HCT116 (cell line): ENCODE measurements at regions not wholly inside any gene's neighbourhood (a gene's known extent, or its start where the extent isn't known, plus 50 kb on each side); places are given as distances from the start of the nearest gene placed in this dataset.

Source experiments
- ATAC-seq: fragments of 200-7000 bp; cut with Tn5 transposase; 2 replicates; pipeline ENCODE4 v1.9.1; 2020; ENCODE audit warnings: mild to moderate bottlenecking, moderate library complexity
- BruUV-seq: library from RNA; stranded (reverse); fragments of 400-500 nt; replicated peaks from 2 replicates; lab custom pipeline; 2021; lab: Mats Ljungman, UMichigan
- CTCF ChIA-PET: fragments of 300-600 bp; sonication (Branson Sonifier 250); formaldehyde crosslinking; loops from one replicate; lab custom pipeline; 2021; ENCODE audit warnings: antibody characterized with exemption; lab: Charles Lee
- POLR2A ChIA-PET: fragments of 300-600, 350-600 bp; sonication (Branson Sonifier 250); formaldehyde crosslinking; loops from one replicate; lab custom pipeline; 2021; ENCODE audit warnings: antibody characterized with exemption; lab: Charles Lee
- RAD21 ChIA-PET, 2 experiments: fragments of 300-600 bp; sonication (Branson Sonifier 250); formaldehyde crosslinking; loops; one replicate each; lab custom pipeline; 2023; ENCODE audit warnings: low total read pairs in 2 of 2; ENCODE audit not compliant: uncharacterized antibody in 2 of 2, unreplicated experiment in 2 of 2, low non-redundant PET in 1 of 2; lab: Charles Lee
- DNase-seq: peaks from one replicate; pipeline ENCODE4 v3.0.0-alpha.2; 2010; ENCODE audit warnings: low read depth, low spot score
- H2AFZ ChIP-seq: fragments of 200-600 bp; shearing (Covaris generic), sonication (generic); 2 replicates; pipeline ENCODE4 v1.6.1; 2017; ENCODE audit warnings: low read depth, mixed run types, mixed read lengths, antibody characterized with exemption, low read length; ENCODE audit not compliant: poor library complexity, severe bottlenecking
- H3K27ac ChIP-seq: 2 replicates; pipeline ENCODE4 v1.5.1; 2012; ENCODE audit warnings: low read depth, low read length
- H3K27me3 ChIP-seq: fragments of 200-600 bp; sonication (generic); 2 replicates; pipeline ENCODE4 v1.6.1; 2016; ENCODE audit warnings: mixed run types, low read length, mixed read lengths; ENCODE audit not compliant: insufficient read depth
- H3K36me3 ChIP-seq, 2 experiments: fragments of 200-500 bp in 1 of 2; fragments of 200-600 bp in 1 of 2; sonication (Bioruptor generic) in 1 of 2; sonication (generic) in 1 of 2; 2 replicates each; pipeline versions ENCODE4 v1.5.1 to v1.6.1; 2014 to 2016; ENCODE audit warnings: low read length in 2 of 2, inconsistent platforms in 1 of 2, mixed read lengths in 1 of 2, mixed run types in 1 of 2; ENCODE audit not compliant: insufficient read depth in 2 of 2, control insufficient read depth in 1 of 2
- H3K4me1 ChIP-seq, 2 experiments: fragments of 200-600 bp in 1 of 2; sonication (generic) in 1 of 2; 2 replicates each; pipeline versions ENCODE4 v1.5.1 to v1.6.1; 2012 to 2017; ENCODE audit warnings: low read length in 2 of 2, inconsistent platforms in 1 of 2, mild to moderate bottlenecking in 1 of 2, mixed read lengths in 1 of 2, mixed run types in 1 of 2, moderate library complexity in 1 of 2; ENCODE audit not compliant: insufficient read depth in 2 of 2, control insufficient read depth in 1 of 2
- H3K4me2 ChIP-seq: fragments of 200-600 bp; sonication (generic); 2 replicates; pipeline ENCODE4 v1.6.1; 2017; ENCODE audit warnings: mixed run types, low read length, mixed read lengths
- H3K4me3 ChIP-seq, 2 experiments: fragments of 200-600 bp in 1 of 2; sonication (generic) in 1 of 2; replicated peaks in 1 of 2; 2 replicates each; pipeline ENCODE4 v1.5.1; 2011 to 2016; ENCODE audit warnings: low read length in 2 of 2, control low read depth in 1 of 2, low read depth in 1 of 2, mild to moderate bottlenecking in 1 of 2, mixed read lengths in 1 of 2, mixed run types in 1 of 2
- H3K79me2 ChIP-seq: fragments of 200-600 bp; sonication (generic); 2 replicates; pipeline ENCODE4 v1.6.1; 2017; ENCODE audit warnings: mild to moderate bottlenecking, mixed run types, low read length, moderate library complexity, mixed read lengths; ENCODE audit not compliant: insufficient read depth
- H3K9ac ChIP-seq: fragments of 200-600 bp; sonication (generic); 2 replicates; pipeline ENCODE4 v1.6.1; 2016; ENCODE audit warnings: low read length, mixed read lengths
- H3K9me2 ChIP-seq: fragments of 200-600 bp; sonication (generic), shearing (Covaris generic); 2 replicates; pipeline ENCODE4 v1.6.1; 2017; ENCODE audit warnings: mixed run types, mild to moderate bottlenecking, moderate library complexity; ENCODE audit not compliant: insufficient read depth
- H3K9me3 ChIP-seq, 2 experiments: fragments of 200-500 bp in 1 of 2; fragments of 200-600 bp in 1 of 2; sonication (Bioruptor generic) in 1 of 2; sonication (generic) in 1 of 2; 2 replicates each; pipeline ENCODE4 v1.6.1; 2014 to 2017; ENCODE audit warnings: low read length in 2 of 2, mixed read lengths in 2 of 2, inconsistent platforms in 1 of 2, low read depth in 1 of 2, mild to moderate bottlenecking in 1 of 2, mixed run types in 1 of 2, moderate library complexity in 1 of 2; ENCODE audit not compliant: control insufficient read depth in 1 of 2, insufficient read depth in 1 of 2
- H4K20me1 ChIP-seq: fragments of 200-600 bp; sonication (generic), shearing (Covaris generic); 2 replicates; pipeline ENCODE4 v1.6.1; 2017; ENCODE audit warnings: mixed run types, mild to moderate bottlenecking, moderate library complexity; ENCODE audit not compliant: insufficient read depth
- CEBPB ChIP-seq: IDR thresholded peaks from 2 replicates; pipeline ENCODE4 v1.6.1; 2012; ENCODE audit warnings: low read depth
- EGR1 ChIP-seq: IDR thresholded peaks from 2 replicates; pipeline ENCODE4 v1.6.1; 2012; ENCODE audit warnings: low read depth
- EZH2phosphoT487 ChIP-seq: fragments of 200-600 bp; IDR thresholded peaks from 2 replicates; pipeline ENCODE4 v1.6.1; 2018; ENCODE audit warnings: antibody characterized with exemption, borderline replicate concordance
- POLR2AphosphoS5 ChIP-seq: IDR thresholded peaks from 2 replicates; pipeline ENCODE4 v1.6.1; 2011; ENCODE audit warnings: mild to moderate bottlenecking, low read depth, low read length, moderate library complexity
- RAD21 ChIP-seq: IDR thresholded peaks from 2 replicates; pipeline ENCODE4 v1.6.1; 2012; ENCODE audit warnings: low read depth, mild to moderate bottlenecking
- SIN3A ChIP-seq: IDR thresholded peaks from 2 replicates; pipeline ENCODE4 v1.6.1; 2012; ENCODE audit warnings: low read depth
- YY1 ChIP-seq: IDR thresholded peaks from 2 replicates; pipeline ENCODE4 v1.6.1; 2011; ENCODE audit warnings: low read length, low read depth, moderate library complexity, mild to moderate bottlenecking; ENCODE audit not compliant: insufficient replicate concordance; ENCODE audit errors: extremely low read depth
- intact Hi-C: fragments of 100-400 bp; cut with micrococcal nuclease; formaldehyde crosslinking; loops from 2 replicates; pipeline ENCODE4 v1.10.0; 2022
- TF ChIP-seq, protein P1 (sequence below): IDR thresholded peaks from 2 replicates; pipeline ENCODE4 v1.6.1; 2012
- TF ChIP-seq, protein P2 (sequence below): IDR thresholded peaks from 2 replicates; pipeline ENCODE4 v1.6.1; 2012; ENCODE audit warnings: low read depth

DNA sequence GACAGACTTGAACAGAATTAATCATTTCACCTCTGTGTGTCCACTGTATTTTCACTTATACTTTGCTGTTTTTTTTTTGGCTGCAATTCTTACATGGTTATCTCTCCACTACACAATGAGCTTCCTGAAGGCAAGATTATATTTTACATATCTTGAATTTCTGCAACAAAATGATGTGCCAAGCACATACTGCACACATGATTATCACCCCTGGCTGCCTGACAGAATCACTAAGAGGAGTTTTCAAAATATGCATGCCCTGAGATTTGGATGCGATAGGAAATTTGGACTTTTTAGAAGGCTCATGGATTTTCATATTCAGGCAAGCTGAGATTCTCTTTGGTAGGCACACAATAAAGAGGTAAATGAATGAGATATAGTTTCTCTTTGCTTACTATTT lies 1162.1 kb upstream of the IGFBP7 start:
- no peak overlapping the region for H3K27ac ChIP-seq
- no peak overlapping the region for H3K4me2 ChIP-seq
- H4K20me1 ChIP-seq = no peaks in the 10 kb centered on the region
- peaks cover 3 to 16% of the 10 kb centered on the region in 2 experiments; a peak in 3 of 4 replicates for H3K9me3 ChIP-seq
- no peak overlapping the region for H2AFZ ChIP-seq
- H3K4me3 ChIP-seq = no peak overlapping the region
- no peaks in the 10 kb centered on the region for H3K4me1 ChIP-seq
- H3K36me3 ChIP-seq = no peaks in the 10 kb centered on the region
- DNase-seq = no peak
- TF ChIP-seq EZH2phosphoT487 (no peak), POLR2AphosphoS5 (no peak), SIN3A (no peak), RAD21 (no peak), YY1 (no peak), EGR1 (no peak), CEBPB (no peak)
- TF ChIP-seq, protein P1, sequence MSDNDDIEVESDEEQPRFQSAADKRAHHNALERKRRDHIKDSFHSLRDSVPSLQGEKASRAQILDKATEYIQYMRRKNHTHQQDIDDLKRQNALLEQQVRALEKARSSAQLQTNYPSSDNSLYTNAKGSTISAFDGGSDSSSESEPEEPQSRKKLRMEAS = no peak
- TF ChIP-seq, protein P2, sequence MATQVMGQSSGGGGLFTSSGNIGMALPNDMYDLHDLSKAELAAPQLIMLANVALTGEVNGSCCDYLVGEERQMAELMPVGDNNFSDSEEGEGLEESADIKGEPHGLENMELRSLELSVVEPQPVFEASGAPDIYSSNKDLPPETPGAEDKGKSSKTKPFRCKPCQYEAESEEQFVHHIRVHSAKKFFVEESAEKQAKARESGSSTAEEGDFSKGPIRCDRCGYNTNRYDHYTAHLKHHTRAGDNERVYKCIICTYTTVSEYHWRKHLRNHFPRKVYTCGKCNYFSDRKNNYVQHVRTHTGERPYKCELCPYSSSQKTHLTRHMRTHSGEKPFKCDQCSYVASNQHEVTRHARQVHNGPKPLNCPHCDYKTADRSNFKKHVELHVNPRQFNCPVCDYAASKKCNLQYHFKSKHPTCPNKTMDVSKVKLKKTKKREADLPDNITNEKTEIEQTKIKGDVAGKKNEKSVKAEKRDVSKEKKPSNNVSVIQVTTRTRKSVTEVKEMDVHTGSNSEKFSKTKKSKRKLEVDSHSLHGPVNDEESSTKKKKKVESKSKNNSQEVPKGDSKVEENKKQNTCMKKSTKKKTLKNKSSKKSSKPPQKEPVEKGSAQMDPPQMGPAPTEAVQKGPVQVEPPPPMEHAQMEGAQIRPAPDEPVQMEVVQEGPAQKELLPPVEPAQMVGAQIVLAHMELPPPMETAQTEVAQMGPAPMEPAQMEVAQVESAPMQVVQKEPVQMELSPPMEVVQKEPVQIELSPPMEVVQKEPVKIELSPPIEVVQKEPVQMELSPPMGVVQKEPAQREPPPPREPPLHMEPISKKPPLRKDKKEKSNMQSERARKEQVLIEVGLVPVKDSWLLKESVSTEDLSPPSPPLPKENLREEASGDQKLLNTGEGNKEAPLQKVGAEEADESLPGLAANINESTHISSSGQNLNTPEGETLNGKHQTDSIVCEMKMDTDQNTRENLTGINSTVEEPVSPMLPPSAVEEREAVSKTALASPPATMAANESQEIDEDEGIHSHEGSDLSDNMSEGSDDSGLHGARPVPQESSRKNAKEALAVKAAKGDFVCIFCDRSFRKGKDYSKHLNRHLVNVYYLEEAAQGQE = no peak
- TF ChIP-seq, all 23 proteins: peak for 0
- ChIA-PET CTCF (no interaction called here), POLR2A (no interaction called here), RAD21 (no interaction called here)
- no TSS peak for BruUV-seq
- Histone ChIP-seq H3K27me3 (no peaks in the 10 kb centered on the region), H3K9ac (no peak overlapping the region), H3K79me2 (no peaks in the 10 kb centered on the region), H3K9me2 (no peaks in the 10 kb centered on the region)
- no peak for ATAC-seq
- intact Hi-C loops = no loop called here
